AG09319 (cell line): ENCODE measurements at regions not wholly inside any gene's neighbourhood (a gene's known extent, or its start where the extent isn't known, plus 50 kb on each side); places are given as distances from the start of the nearest gene placed in this dataset.
"Not testable (repeated sequence)": the region's sequence is repeated elsewhere in the genome, so short reads cannot be mapped to it uniquely, and the experiment has no call there.

Experiments used
- DNase-seq: peaks from one replicate; pipeline ENCODE4 v3.0.0-alpha.2; 2010; ENCODE audit warnings: low read depth; ENCODE audit errors: extremely low read depth
- CTCF ChIP-seq: IDR thresholded peaks from 2 replicates; pipeline ENCODE4 v1.5.1; 2011; ENCODE audit warnings: low read depth, mild to moderate bottlenecking, inconsistent platforms, low read length, moderate library complexity

GRCh38 chr12:14032191-14032590 lies 50.8 kb upstream of the GRIN2B start:
- DNase-seq: not testable (repeated sequence)

DNA sequence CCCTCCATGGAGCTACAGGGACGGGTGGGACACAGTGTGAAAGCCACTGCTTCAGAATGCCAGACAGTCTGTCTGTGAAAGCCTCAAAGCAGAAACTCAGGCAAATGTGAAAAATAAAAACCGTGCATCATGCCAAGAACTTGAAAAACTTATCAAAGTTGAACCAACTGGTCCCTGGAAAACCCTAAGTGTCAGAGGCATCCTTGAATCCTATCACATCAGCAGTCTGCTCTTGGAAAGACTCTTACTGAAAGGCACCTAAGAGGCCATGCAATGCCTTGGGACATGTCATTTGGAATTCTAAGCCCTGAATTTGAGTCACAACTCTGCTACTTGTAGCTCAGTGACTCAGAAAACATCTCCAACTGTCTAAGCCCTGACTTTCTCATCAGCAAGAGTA lies 62.4 kb upstream of the GRIN2B start:
- no peak for TF ChIP-seq CTCF

DNA sequence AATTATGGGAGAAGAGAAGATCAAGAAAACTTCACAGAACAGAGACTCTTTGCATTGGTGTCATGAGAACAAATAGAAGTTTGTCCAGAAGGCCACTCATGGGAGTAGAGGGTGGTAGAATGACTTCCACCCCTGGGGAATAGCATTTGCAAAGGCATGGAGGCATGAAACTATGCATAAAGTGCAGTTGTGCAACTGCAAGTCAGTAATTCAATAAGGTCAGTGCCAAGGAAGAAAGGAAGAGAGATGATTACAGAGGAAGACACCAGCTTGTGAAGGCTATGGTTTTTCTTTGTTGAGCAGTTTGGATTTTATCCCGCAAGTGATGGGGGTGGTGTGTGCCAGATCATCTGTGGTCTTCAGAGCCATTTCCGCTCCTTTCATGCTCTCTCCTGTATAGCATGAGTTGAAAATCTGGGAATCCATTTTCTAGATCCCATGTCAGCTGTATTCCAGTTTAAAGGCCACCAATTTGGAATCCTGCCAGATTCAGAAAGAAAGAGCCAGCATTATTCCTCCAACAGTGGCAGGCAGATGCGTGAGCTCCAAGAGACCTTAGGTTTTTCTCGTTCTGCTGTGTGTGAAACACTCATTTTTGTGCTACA lies 67.6 kb upstream of the GRIN2B start:
- DNase-seq: no peak
- TF ChIP-seq CTCF: no peak

More for the DNA sequence above, 62.4 kb upstream of the GRIN2B start:
- no peak for DNase-seq

DNA sequence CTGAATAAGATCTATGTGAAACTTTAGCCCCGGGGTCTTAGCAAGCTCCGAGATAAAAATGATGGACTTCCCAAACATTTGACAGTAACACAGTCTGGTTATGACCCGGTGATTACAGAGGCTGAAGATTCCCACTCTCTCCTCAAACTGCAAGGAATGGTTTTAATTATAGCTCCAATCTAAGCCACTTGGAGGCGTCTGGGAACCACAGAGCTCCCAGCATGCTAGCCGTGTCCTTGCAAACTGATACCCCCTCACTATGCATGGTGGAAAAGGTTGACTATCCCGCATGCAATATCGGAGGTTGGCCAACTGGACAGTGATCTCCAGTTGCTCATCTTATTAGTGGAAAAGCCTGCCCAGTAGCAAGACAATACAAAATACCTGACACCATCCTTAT lies 76.5 kb upstream of the GRIN2B start:
- no peak for TF ChIP-seq CTCF
- no peak for DNase-seq

- no peak for TF ChIP-seq CTCF
Observed at GRCh38 chr12:14058717-14059116, 77.3 kb upstream of the GRIN2B start.

DNA sequence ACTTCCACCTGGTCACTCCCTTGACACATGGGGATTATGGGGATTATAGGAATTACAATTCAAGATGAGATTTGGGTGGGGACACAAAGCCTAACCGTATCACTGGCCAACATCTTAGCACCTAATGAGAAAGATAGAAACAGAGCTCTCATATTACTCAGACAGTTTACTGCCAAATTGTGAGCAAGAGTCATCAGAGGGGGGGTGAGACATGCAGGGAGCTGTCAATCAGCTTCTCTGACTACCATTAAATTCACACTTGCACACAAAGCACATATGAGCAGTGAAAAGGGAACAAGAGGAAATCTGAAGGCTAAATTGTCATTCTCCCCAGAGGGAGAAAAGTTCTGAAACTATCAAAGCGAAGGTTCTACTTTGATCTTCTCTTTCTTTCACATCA lies 78.1 kb upstream of the GRIN2B start:
- no peak for TF ChIP-seq CTCF
- DNase-seq: no peak

More at GRCh38 chr12:14058717-14059116, 77.3 kb upstream of the GRIN2B start:
- DNase-seq: no peak

DNA sequence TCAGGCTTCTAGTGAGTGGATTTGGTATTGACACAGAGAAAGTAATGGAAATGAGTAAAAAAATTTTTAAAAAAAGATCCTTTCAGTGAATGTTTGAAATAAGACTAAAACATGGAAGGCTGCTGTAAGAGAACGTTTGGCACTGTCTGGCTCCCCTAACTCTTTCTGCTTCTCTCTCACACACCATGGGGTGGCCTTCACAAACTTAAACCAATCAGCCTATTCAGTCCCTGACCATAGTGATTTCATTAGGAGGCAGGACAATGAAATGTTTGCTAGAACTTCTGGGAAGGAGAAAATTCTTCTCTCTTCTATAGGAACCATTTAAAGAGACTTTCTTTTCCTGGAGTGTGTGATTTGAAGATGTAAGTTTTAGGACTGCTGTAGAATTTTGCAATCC lies 84.2 kb upstream of the GRIN2B start:
- no peak for DNase-seq
- no peak for TF ChIP-seq CTCF

DNA sequence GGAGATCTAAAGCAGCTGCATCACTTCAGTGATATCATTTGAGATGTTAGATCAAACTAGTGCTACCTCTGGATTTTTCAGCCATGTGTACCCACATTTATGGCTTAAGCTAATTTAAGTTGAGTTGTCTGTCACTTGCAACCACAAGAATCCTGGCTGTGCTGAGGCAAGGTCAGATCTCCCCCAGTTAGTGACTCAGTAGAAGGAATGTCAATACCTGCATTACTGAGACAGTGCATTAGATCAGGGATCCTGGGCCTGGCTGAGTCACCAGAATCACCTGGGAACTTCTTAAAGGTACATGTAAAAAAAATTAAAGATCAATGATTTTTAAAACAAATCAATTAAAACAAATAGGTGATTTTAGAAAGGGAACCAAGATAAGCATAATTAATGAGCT lies 84.6 kb upstream of the GRIN2B start:
- no peak for TF ChIP-seq CTCF
- no peak for DNase-seq
